Activated CD8-positive, alpha-beta memory T cell treated with anti-CD3 and anti-CD28 coated beads, Interleukin-2, amount 10 ng/mL, durations not matched to agents 7 days and 5 days (primary cell): ENCODE measurements at regions not wholly inside any gene's neighbourhood (a gene's known extent, or its start where the extent isn't known, plus 50 kb on each side); places are given as distances from the start of the nearest gene placed in this dataset.

Experiments
- ATAC-seq: fragments of 150-1000 bp; cut with Tn5 transposase; one replicate; pipeline ENCODE4 v1.10.0; 2021; ENCODE audit warnings: moderate library complexity
- CTCF ChIA-PET: fragments of 350-600 bp; sonication (Branson Sonifier 250); formaldehyde crosslinking; loops from one replicate; lab custom pipeline; 2021; ENCODE audit warnings: antibody characterized with exemption; lab: Charles Lee
- DNase-seq: peaks from one replicate; pipeline ENCODE4 v3.0.0-alpha.2; 2020
- H3K27ac Mint-ChIP-seq: one replicate; pipeline ENCODE4 v1.8.0; 2021; ENCODE audit warnings: mild to moderate bottlenecking, mixed read lengths
- H3K27me3 Mint-ChIP-seq: one replicate; pipeline ENCODE4 v1.8.0; 2021; ENCODE audit warnings: mixed read lengths
- H3K36me3 Mint-ChIP-seq: one replicate; pipeline ENCODE4 v1.8.0; 2021; ENCODE audit warnings: mild to moderate bottlenecking, mixed read lengths
- H3K4me1 Mint-ChIP-seq: one replicate; pipeline ENCODE4 v1.8.0; 2021; ENCODE audit warnings: mixed read lengths
- H3K4me3 Mint-ChIP-seq: one replicate; pipeline ENCODE4 v1.8.0; 2021; ENCODE audit warnings: mild to moderate bottlenecking, moderate library complexity, mixed read lengths
- H3K9me3 Mint-ChIP-seq: one replicate; pipeline ENCODE4 v1.8.0; 2022; ENCODE audit warnings: low read depth, mixed read lengths

DNA sequence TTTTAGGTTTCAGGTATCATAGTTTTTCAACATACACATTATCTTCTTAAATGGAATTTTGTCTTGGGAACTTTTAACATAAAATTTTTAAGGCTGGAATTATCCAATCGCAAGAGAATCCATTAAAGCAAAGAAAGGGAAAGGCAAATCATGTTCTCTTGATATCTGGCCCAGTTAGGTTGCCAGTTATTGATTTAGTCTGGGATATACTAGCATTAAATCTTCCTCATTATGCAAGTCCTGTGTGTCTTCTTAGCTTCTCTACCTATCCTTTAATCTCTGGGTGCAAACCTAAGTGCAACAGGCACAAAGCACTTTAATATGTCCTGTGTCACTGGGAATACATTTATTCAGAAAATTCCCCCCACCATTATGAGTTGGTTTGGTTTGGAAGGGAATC is 75.4 kb upstream of the CNTLN start:
- Mint-ChIP-seq H3K4me3 (no peak overlapping the region), H3K4me1 (no peaks in the 10 kb centered on the region), H3K9me3 (peaks cover 1% of the 10 kb centered on the region), H3K27me3 (no peaks in the 10 kb centered on the region), H3K27ac (no peak overlapping the region), H3K36me3 (no peaks in the 10 kb centered on the region)
- no peak for ATAC-seq
- CTCF ChIA-PET = no interaction called here
- no peak for DNase-seq

DNA sequence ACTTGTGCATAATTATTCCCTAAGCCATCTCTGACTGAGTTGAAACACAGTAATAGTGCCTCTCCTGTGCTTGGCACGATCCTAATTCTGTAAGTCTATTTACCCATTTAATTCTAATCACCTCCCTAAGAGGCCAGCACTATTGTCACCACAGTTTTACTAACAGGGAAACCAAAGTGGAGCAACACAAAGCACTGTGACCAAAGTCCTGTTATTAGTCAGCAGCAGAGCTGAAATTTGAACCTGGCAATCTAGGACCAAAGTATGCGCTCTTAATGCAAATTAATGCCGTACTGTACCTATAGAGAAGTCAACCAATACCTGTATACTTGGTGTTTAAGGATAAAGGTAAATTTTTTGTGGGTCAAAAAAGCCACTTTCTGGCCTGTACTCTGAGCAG is 77.1 kb upstream of the CNTLN start:
- no peak overlapping the region for H3K4me3 Mint-ChIP-seq
- ATAC-seq = no peak
- H3K9me3 Mint-ChIP-seq = peaks cover 4% of the 10 kb centered on the region
- CTCF ChIA-PET = no interaction called here
- DNase-seq = no peak
- no peak overlapping the region for H3K27ac Mint-ChIP-seq
- H3K4me1 Mint-ChIP-seq = no peaks in the 10 kb centered on the region
- no peaks in the 10 kb centered on the region for H3K27me3 Mint-ChIP-seq
- H3K36me3 Mint-ChIP-seq = no peaks in the 10 kb centered on the region

- Mint-ChIP-seq H3K4me3 (no peak overlapping the region), H3K4me1 (no peaks in the 10 kb centered on the region), H3K27ac (no peak overlapping the region), H3K36me3 (no peaks in the 10 kb centered on the region), H3K9me3 (peaks cover 7% of the 10 kb centered on the region), H3K27me3 (no peaks in the 10 kb centered on the region)
- CTCF ChIA-PET = no interaction called here
- no peak for DNase-seq
- ATAC-seq = no peak
Measured at GRCh38 chr9:17052626-17053025, 82.2 kb upstream of the CNTLN start.

- DNase-seq (no peak), ATAC-seq (no peak)
- H3K36me3 Mint-ChIP-seq = no peaks in the 10 kb centered on the region
- H3K4me3 Mint-ChIP-seq = no peak overlapping the region
- H3K9me3 Mint-ChIP-seq = peaks cover 10% of the 10 kb centered on the region
- CTCF ChIA-PET = no interaction called here
- H3K27ac Mint-ChIP-seq = no peak overlapping the region
- no peaks in the 10 kb centered on the region for H3K27me3 Mint-ChIP-seq
- no peaks in the 10 kb centered on the region for H3K4me1 Mint-ChIP-seq
Measured at GRCh38 chr9:17045381-17045940, 89.4 kb upstream of the CNTLN start.

GRCh38 chr9:17031546-17031945 is 103.3 kb upstream of the CNTLN start:
- Mint-ChIP-seq H3K36me3 (no peaks in the 10 kb centered on the region), H3K9me3 (peaks cover 9% of the 10 kb centered on the region), H3K27me3 (no peaks in the 10 kb centered on the region), H3K4me1 (no peaks in the 10 kb centered on the region), H3K4me3 (no peak overlapping the region), H3K27ac (no peak overlapping the region)
- no peak for DNase-seq
- no peak for ATAC-seq
- CTCF ChIA-PET = no interaction called here

- no peak overlapping the region for H3K27ac Mint-ChIP-seq
- H3K36me3 Mint-ChIP-seq = no peaks in the 10 kb centered on the region
- peaks cover 15% of the 10 kb centered on the region for H3K9me3 Mint-ChIP-seq
- H3K4me1 Mint-ChIP-seq = no peaks in the 10 kb centered on the region
- CTCF ChIA-PET = no interaction called here
- H3K4me3 Mint-ChIP-seq = no peak overlapping the region
- DNase-seq (no peak), ATAC-seq (no peak)
- no peaks in the 10 kb centered on the region for H3K27me3 Mint-ChIP-seq
Measured at GRCh38 chr9:17025281-17025680, 109.6 kb upstream of the CNTLN start.

- CTCF ChIA-PET = no interaction called here
- no peaks in the 10 kb centered on the region for H3K27me3 Mint-ChIP-seq
- no peak for DNase-seq
- no peaks in the 10 kb centered on the region for H3K4me1 Mint-ChIP-seq
- no peak for ATAC-seq
- no peaks in the 10 kb centered on the region for H3K36me3 Mint-ChIP-seq
- peaks cover 13% of the 10 kb centered on the region for H3K9me3 Mint-ChIP-seq
- H3K27ac Mint-ChIP-seq = no peak overlapping the region
- H3K4me3 Mint-ChIP-seq = no peak overlapping the region
Measured at GRCh38 chr9:17024129-17024528, 110.7 kb upstream of the CNTLN start.

DNA sequence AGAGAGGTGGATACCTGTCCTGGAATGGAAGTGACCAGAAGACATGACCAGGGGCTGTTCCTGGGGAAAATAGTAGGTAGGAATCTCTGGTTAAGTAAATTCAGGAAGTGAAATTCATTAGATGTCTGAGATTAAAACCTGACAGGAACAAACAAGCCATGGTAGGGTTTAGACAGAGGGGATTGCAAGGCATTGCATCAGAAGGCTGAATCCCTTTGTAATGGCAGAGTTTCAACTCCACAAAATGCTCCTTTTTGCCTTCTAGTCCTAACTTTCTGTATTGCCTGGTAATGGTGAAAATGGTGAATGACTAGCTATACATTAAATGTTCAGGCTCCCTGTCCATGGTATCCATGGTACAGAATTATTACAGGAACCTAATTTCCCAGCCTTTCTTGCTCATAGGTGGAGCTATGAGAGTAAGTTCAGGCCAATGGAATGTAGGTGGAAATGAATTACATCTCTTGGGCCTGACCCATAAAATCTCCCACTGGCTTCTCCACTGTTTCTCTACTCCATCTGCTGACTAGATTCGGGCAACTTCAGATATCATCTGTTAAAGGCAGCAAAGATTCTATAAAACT is 113.4 kb upstream of the CNTLN start:
- Mint-ChIP-seq H3K27me3 (no peaks in the 10 kb centered on the region), H3K4me1 (no peaks in the 10 kb centered on the region), H3K9me3 (peaks cover 12% of the 10 kb centered on the region), H3K36me3 (no peaks in the 10 kb centered on the region), H3K27ac (no peak overlapping the region), H3K4me3 (no peak overlapping the region)
- DNase-seq = no peak
- no peak for ATAC-seq
- CTCF ChIA-PET = no interaction called here

GRCh38 chr9:17019398-17019797 is 115.4 kb upstream of the CNTLN start:
- Mint-ChIP-seq H3K4me1 (no peaks in the 10 kb centered on the region), H3K4me3 (no peak overlapping the region), H3K27me3 (no peaks in the 10 kb centered on the region), H3K9me3 (peaks cover 9% of the 10 kb centered on the region), H3K36me3 (no peaks in the 10 kb centered on the region), H3K27ac (no peak overlapping the region)
- ATAC-seq (no peak), DNase-seq (no peak)
- CTCF ChIA-PET = no interaction called here

DNA sequence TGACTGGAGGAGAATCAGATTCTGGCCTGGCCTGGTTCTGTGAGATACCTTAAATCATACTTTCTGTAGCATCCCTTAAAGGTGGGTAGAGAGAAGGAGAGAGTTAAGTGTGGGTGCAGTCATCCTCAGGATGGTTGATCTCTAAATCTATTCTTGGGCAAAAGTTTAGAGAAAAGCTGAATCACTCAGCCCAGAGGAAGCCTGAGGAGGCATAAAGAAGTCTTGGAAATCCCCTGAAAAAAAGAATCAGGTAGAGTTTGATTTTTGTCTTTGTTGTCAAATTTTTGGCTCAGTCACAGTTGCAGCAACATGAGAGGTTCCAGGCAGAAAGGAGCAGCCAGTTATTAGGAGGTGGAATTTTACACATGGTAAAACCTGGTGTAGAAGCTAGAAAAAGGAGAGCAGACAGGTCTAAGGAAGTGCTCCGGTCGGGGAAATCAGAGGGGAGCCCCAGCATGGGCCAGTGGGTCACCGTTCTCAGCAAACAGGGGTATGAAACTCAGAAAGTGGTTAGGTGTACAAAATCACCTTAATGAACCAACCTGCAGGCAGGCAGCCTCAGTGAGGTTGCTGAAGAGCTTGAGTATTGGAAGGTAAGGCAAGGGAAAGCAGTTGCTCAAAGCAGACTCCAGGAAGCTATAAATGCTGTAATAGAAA is 116.2 kb upstream of the CNTLN start:
- CTCF ChIA-PET = no interaction called here
- Mint-ChIP-seq H3K27ac (no peak overlapping the region), H3K27me3 (no peaks in the 10 kb centered on the region), H3K4me3 (no peak overlapping the region), H3K4me1 (no peaks in the 10 kb centered on the region), H3K36me3 (no peaks in the 10 kb centered on the region), H3K9me3 (peaks cover 9% of the 10 kb centered on the region)
- ATAC-seq (no peak), DNase-seq (no peak)

- Mint-ChIP-seq H3K27ac (no peak overlapping the region), H3K36me3 (no peaks in the 10 kb centered on the region), H3K9me3 (peaks cover 9% of the 10 kb centered on the region), H3K4me3 (no peak overlapping the region), H3K27me3 (no peaks in the 10 kb centered on the region), H3K4me1 (no peaks in the 10 kb centered on the region)
- ATAC-seq (no peak), DNase-seq (no peak)
- CTCF ChIA-PET = no interaction called here
Measured at GRCh38 chr9:17017931-17018491, 116.8 kb upstream of the CNTLN start.

DNA sequence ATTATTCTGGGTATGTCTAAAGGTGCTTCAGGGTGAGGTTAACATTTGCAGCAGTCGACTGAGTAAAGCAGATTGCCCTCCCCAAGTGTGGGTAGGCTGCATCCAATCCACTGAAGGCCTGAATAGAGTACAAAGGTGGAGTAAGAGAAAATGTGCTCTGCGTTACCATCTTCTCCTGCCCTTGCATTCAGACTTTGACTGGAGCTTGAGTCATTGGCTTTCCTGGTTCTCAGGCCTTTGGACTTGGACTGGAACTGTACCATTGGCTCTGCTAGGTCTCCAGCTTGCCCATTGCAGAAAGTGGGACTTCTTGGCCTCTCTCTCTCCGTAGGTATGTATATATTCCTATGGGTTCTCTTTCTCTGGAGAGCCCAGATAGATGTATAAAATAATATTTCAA is 120.9 kb upstream of the CNTLN start:
- DNase-seq = no peak
- no peak overlapping the region for H3K4me3 Mint-ChIP-seq
- CTCF ChIA-PET = no interaction called here
- no peaks in the 10 kb centered on the region for H3K9me3 Mint-ChIP-seq
- no peak overlapping the region for H3K27ac Mint-ChIP-seq
- no peak for ATAC-seq
- H3K27me3 Mint-ChIP-seq = no peaks in the 10 kb centered on the region
- H3K4me1 Mint-ChIP-seq = no peaks in the 10 kb centered on the region
- H3K36me3 Mint-ChIP-seq = no peaks in the 10 kb centered on the region

- no peak for ATAC-seq
- no peaks in the 10 kb centered on the region for H3K27me3 Mint-ChIP-seq
- CTCF ChIA-PET = no interaction called here
- no peaks in the 10 kb centered on the region for H3K9me3 Mint-ChIP-seq
- no peaks in the 10 kb centered on the region for H3K36me3 Mint-ChIP-seq
- H3K4me3 Mint-ChIP-seq = no peak overlapping the region
- no peak overlapping the region for H3K27ac Mint-ChIP-seq
- DNase-seq = no peak
- no peaks in the 10 kb centered on the region for H3K4me1 Mint-ChIP-seq
Measured at GRCh38 chr9:17013010-17013409, 121.8 kb upstream of the CNTLN start.

- no peaks in the 10 kb centered on the region for H3K4me1 Mint-ChIP-seq
- H3K4me3 Mint-ChIP-seq = no peak overlapping the region
- no peaks in the 10 kb centered on the region for H3K27me3 Mint-ChIP-seq
- H3K9me3 Mint-ChIP-seq = no peaks in the 10 kb centered on the region
- ATAC-seq (no peak), DNase-seq (no peak)
- no peak overlapping the region for H3K27ac Mint-ChIP-seq
- H3K36me3 Mint-ChIP-seq = no peaks in the 10 kb centered on the region
- CTCF ChIA-PET = no interaction called here
Measured at GRCh38 chr9:17011880-17012279, 123.0 kb upstream of the CNTLN start.
